SHP77 (cell line): ENCODE measurements at regions not wholly inside any gene's neighbourhood (a gene's known extent, or its start where the extent isn't known, plus 50 kb on each side); places are given as distances from the start of the nearest gene placed in this dataset.

Experiments used
- DNase-seq, 2 experiments: peaks; one replicate each; lab custom pipeline; 2025; lab: John Stamatoyannopoulos, UW

DNA sequence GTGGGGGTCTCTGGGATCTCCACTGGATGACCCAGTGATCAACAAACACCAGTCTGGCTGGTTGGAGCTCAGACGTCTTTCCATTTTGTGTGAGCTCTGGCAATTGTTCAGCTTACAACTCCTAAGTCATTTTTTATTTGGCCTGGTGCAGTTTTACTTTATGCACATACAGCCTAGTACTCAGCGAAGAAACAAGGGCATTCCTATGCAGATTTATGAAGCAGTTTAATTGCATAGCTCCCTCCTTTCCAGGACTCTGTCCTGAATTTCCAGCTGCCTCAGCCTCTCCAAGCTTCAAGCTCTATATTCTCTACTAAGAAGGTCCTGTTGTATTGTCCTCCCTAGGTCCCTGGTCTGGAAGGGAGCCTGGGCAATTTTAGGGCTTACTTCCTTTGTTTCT lies 145.6 kb upstream of the GALNT17 start:
- DNase-seq = no peak

- no peak for DNase-seq
Observed at GRCh38 chr7:70994176-70994575, 137.8 kb upstream of the GALNT17 start.

- no peak for DNase-seq
Observed at GRCh38 chr7:70997261-70997660, 134.7 kb upstream of the GALNT17 start.

DNA sequence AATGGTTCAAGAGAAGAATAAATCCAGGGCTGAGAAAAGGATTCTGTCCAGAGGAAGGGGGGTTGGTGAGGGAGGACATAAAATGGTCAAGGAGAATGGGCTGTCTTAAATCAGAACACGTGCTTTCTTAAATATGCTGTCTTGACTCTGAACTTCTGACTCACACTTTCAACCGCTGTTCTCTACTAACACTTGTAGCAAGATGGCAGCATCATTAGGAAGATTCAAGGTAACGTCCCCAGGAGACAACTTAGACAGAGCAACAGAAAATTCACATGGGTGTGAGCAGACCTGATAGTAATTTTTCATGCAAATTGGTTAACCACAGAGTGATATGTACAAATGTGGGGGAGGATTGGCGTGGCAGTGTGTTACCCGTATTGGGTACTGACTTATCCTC lies 126.8 kb upstream of the GALNT17 start:
- no peak for DNase-seq

- DNase-seq = no peak
Observed at GRCh38 chr7:71009636-71010035, 122.3 kb upstream of the GALNT17 start.

- no peak for DNase-seq
Observed at GRCh38 chr7:71015252-71015900, 116.6 kb upstream of the GALNT17 start.

GRCh38 chr7:71016401-71016800 lies 115.5 kb upstream of the GALNT17 start:
- DNase-seq = no peak

- no peak for DNase-seq
Observed at GRCh38 chr7:71017602-71018001, 114.3 kb upstream of the GALNT17 start.

DNA sequence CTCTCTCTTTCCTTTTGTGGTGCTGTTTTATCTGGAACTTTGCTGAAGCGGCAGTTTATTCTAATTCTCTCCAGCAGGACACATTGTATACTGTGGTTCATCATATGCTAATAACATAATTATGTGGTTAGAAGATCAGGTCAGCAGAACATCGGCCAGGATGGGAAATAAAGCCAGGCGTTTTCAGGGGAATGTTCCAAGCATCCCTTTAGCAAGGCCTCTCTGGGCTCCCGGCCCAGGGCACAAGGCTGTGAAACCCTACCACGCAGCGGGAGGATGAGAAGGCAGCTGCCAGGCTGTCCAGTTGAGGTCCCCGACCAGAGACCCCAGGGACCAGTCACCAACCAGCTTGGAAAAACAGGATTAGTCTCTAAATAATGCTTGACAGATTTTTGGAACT lies 112.2 kb upstream of the GALNT17 start:
- no peak for DNase-seq

DNA sequence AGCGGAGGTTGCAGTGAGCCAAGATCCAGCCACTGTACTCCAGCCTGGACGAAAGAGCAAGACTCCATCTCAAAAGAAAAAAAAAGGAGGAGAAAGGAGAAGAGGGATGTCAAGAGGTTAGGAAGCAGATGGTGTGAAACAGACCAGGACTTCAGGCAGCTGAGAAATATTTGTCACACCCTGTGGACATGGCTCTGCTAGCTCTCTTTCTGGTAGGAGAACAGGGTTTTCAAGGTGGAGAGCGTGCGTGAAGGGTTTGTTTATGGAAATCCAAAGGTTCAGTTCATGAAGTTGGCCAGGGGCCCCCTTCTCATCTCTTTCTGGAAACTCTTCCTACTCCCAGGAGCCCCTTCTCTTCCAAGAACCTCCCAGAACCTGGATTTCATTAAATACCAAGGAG lies 110.8 kb upstream of the GALNT17 start:
- DNase-seq = no peak

GRCh38 chr7:71026680-71027079 lies 105.3 kb upstream of the GALNT17 start:
- DNase-seq = no peak

GRCh38 chr7:71034243-71034642 lies 97.7 kb upstream of the GALNT17 start:
- no peak for DNase-seq

DNA sequence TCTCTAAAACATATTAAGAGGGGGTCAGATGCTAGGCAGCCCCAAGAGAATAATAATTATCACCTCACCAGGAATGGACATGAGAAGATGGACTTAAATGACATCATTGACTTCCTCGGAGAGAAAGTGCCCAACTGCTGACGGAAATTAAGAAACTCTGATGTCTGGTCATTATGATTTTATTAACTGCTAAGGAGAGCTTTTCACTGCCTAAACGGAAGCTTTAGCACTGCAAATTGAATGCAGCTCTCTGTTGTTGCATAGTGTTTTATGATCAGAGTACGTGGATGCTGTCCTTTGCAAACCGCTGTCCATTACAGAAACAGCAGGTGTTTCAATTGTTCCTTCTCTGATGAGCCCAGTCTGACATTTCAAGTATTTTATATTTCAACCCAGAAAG lies 89.4 kb upstream of the GALNT17 start:
- DNase-seq = no peak

GRCh38 chr7:71050492-71050891 lies 81.5 kb upstream of the GALNT17 start:
- DNase-seq = no peak

- no peak for DNase-seq
Observed at GRCh38 chr7:71055504-71055903, 76.4 kb upstream of the GALNT17 start.

- DNase-seq = no peak
Observed at GRCh38 chr7:71077743-71078476, 54.0 kb upstream of the GALNT17 start.
